A549 (cell line): ENCODE measurements at regions not wholly inside any gene's neighbourhood (a gene's known extent, or its start where the extent isn't known, plus 50 kb on each side); places are given as distances from the start of the nearest gene placed in this dataset.
A peak's percentile ranks its signal among the peaks of the same experiment; 100 is the strongest.

ENCODE experiments used
- ATAC-seq, 2 experiments: fragments of 200-7000 bp in 1 of 2; fragments of >200 bp in 1 of 2; cut with Nextera tagmentation in 1 of 2; cut with Tn5 transposase in 1 of 2; 3 replicates each; pipeline versions ENCODE4 v1.8.0 to v1.9.1; 2018 to 2020; ENCODE audit warnings: mild to moderate bottlenecking in 1 of 2, moderate library complexity in 1 of 2
- CTCF ChIA-PET: fragments of 300-600 bp; sonication (Branson Sonifier 250); formaldehyde crosslinking; extraction: SDS; loops from one replicate; lab custom pipeline; 2021; ENCODE audit warnings: antibody characterized with exemption, inconsistent platforms; lab: Yijun Ruan, JAX
- POLR2A ChIA-PET: fragments of 350-600 bp; formaldehyde crosslinking; extraction: SDS; loops from one replicate; lab custom pipeline; 2021; ENCODE audit warnings: antibody characterized with exemption, inconsistent platforms; lab: Yijun Ruan, JAX
- DNase-seq, 2 experiments: peaks; one replicate each; pipeline versions ENCODE4 v3.0.0 to v3.0.0-alpha.2; 2011 to 2016; ENCODE audit warnings: low read depth in 1 of 2, low spot score in 1 of 2
- FAIRE-seq: peaks from 2 replicates; lab custom pipeline; 2011; peaks lifted over from hg19 to GRCh38; lab: Jason Lieb, UNC
- H3K27ac ChIP-seq, 2 experiments: fragments of >200 bp; sonication (Bioruptor Twin); formaldehyde crosslinking; 3 replicates each; pipeline ENCODE4 v1.5.1; 2016 to 2017
- H3K4me1 ChIP-seq: fragments of >200 bp; sonication (Bioruptor Twin); formaldehyde crosslinking; 3 replicates; pipeline ENCODE4 v1.6.1; 2016
- H3K4me2 ChIP-seq: fragments of >200 bp; sonication (Bioruptor Twin); formaldehyde crosslinking; 3 replicates; pipeline ENCODE4 v1.6.1; 2016
- H3K4me3 ChIP-seq: fragments of >200 bp; sonication (Bioruptor Twin); formaldehyde crosslinking; 3 replicates; pipeline ENCODE4 v1.5.1; 2016
- H3K9me3 ChIP-seq: fragments of >200 bp; sonication (Bioruptor Twin); formaldehyde crosslinking; 3 replicates; pipeline ENCODE4 v1.6.1; 2016
- CBX2 ChIP-seq: fragments of 200-600 bp; sonication (generic); IDR thresholded peaks from 2 replicates; pipeline ENCODE4 v1.6.1; 2016; ENCODE audit warnings: low read depth, mild to moderate bottlenecking, borderline replicate concordance
- CHD4 ChIP-seq: fragments of 200-600 bp; sonication (generic); IDR thresholded peaks from 2 replicates; pipeline ENCODE4 v1.6.1; 2016; ENCODE audit warnings: antibody characterized with exemption, mild to moderate bottlenecking, borderline replicate concordance
- CTCF ChIP-seq: fragments of >200 bp; sonication (Bioruptor Twin); formaldehyde crosslinking; IDR thresholded peaks from 3 replicates; pipeline ENCODE4 v1.5.1; 2016
- FOSB ChIP-seq: fragments of 250-450 bp; sonication (Bioruptor Pico); IDR thresholded peaks from 2 replicates; pipeline ENCODE4 v1.5.0; 2020; ENCODE audit warnings: mild to moderate bottlenecking, moderate library complexity
- FOSL2 ChIP-seq, 2 experiments: fragments of 450-650 bp in 1 of 2; fragments of >200 bp in 1 of 2; sonication (Bioruptor Twin) in 1 of 2; formaldehyde crosslinking; IDR thresholded peaks; 2 replicates each; pipeline versions ENCODE4 v1.5.0 to v1.6.1; 2016 to 2020; ENCODE audit warnings: mild to moderate bottlenecking in 1 of 2, moderate library complexity in 1 of 2
- HES2 ChIP-seq: fragments of >200 bp; sonication (Bioruptor Twin); formaldehyde crosslinking; IDR thresholded peaks from 2 replicates; pipeline ENCODE4 v1.6.1; 2016
- KDM1A ChIP-seq: fragments of 200-600 bp; sonication (generic); IDR thresholded peaks from 2 replicates; pipeline ENCODE4 v1.6.1; 2016; ENCODE audit warnings: low read depth, mild to moderate bottlenecking
- RAD21 ChIP-seq, 2 experiments: fragments of >200 bp in 1 of 2; sonication (Bioruptor Twin) in 1 of 2; formaldehyde crosslinking in 1 of 2; IDR thresholded peaks in 1 of 2; conservative IDR thresholded peaks in 1 of 2; 2 replicates in 1 of 2; 3 replicates in 1 of 2; pipeline ENCODE4 v1.6.1; 2012 to 2018; ENCODE audit warnings: inconsistent platforms in 1 of 2
- RARB ChIP-seq: fragments of 250-450 bp; sonication (Bioruptor Pico); IDR thresholded peaks from 2 replicates; pipeline ENCODE4 v1.8.0; 2021; ENCODE audit warnings: mild to moderate bottlenecking, moderate library complexity
- RNF2 ChIP-seq: fragments of 200-600 bp; sonication (generic); IDR thresholded peaks from 2 replicates; pipeline ENCODE4 v1.6.1; 2016; ENCODE audit warnings: low read depth, mild to moderate bottlenecking, antibody characterized with exemption, moderate library complexity, borderline replicate concordance
- SMC3 ChIP-seq: fragments of >200 bp; sonication (Bioruptor Twin); formaldehyde crosslinking; IDR thresholded peaks from 3 replicates; pipeline ENCODE4 v1.6.1; 2018; ENCODE audit warnings: inconsistent platforms
- SREBF2 ChIP-seq: fragments of 450-650 bp; IDR thresholded peaks from 2 replicates; pipeline ENCODE4 v1.6.1; 2014; ENCODE audit warnings: mild to moderate bottlenecking, moderate library complexity
- USF2 ChIP-seq: fragments of 450-650 bp; IDR thresholded peaks from 2 replicates; pipeline ENCODE4 v1.6.1; 2014; ENCODE audit warnings: antibody characterized with exemption
- WGBS: methylation state at CpG from one replicate; pipeline ENCODE4 v1.1.6; 2017; ENCODE audit errors: missing lambda C conversion rate; 5-methylcytosine and 5-hydroxymethylcytosine counted together

GRCh38 chr7:106543221-106543757, 117.7 kb downstream of the CCDC71L start:
- Histone ChIP-seq H3K4me1 (peaks cover 6% of the 10 kb centered on the region; the same call in 1 of the 3 replicates), H3K9me3 (no peaks in the 10 kb centered on the region), H3K4me3 (no peak overlapping the region), H3K27ac (peak overlapping the region in 1 of 2 experiments; percentile 20; a peak in 2 of 6 replicates), H3K4me2 (no peak overlapping the region)
- 25% methylated on average over 3 of the region's 3 CpGs for WGBS
- CTCF ChIA-PET: interaction anchor here (0.5 to 5.3 kb wide), 30 partner anchors 8 to 1993 kb away, joined by 3 to 35 read pairs (median 3); partner anchors contain the start of gene CCDC71L
- TF ChIP-seq RARB (CRISPR knock-in tag): no peak
- no peak for TF ChIP-seq FOSB (CRISPR knock-in tag)
- no peak for FAIRE-seq
- no peak for DNase-seq
- POLR2A ChIA-PET: interaction anchor here (0.6 to 0.8 kb wide), 3 partner anchors 116 to 165 kb away, joined by 3 to 4 read pairs (median 4); partner anchors contain the start of gene CCDC71L
- peak in 1 of 2 experiments; percentile 20; a peak in 1 of 6 replicates for ATAC-seq

- ATAC-seq (peak; percentile 89 to 97), FAIRE-seq (no peak), DNase-seq (peak; percentile 25 to 75)
- H3K4me1 ChIP-seq: peaks cover 6% of the 10 kb centered on the region; the same call in 1 of the 3 replicates
- 0% methylated on average over 2 of the region's 2 CpGs for WGBS
- H3K27ac ChIP-seq: peak overlapping the region in 1 of 2 experiments; percentile 20; a peak in 2 of 6 replicates
- ChIA-PET CTCF (interaction anchor here (0.5 to 5.3 kb wide), 34 partner anchors 9 to 1994 kb away, joined by 3 to 35 read pairs (median 3); partner anchors contain the start of gene CCDC71L), POLR2A (interaction anchor here (0.6 to 0.8 kb wide), 3 partner anchors 117 to 165 kb away, joined by 3 to 4 read pairs (median 4); partner anchors contain the start of gene CCDC71L)
- peak; percentile 66 for TF ChIP-seq CTCF
- TF ChIP-seq HES2: no peak
- peak; percentile 63 for TF ChIP-seq SMC3
- peak; percentile 68 to 70 for TF ChIP-seq RAD21 (conservative IDR thresholded peaks at IDR 0.05 in 1 of 2, IDR thresholded peaks at IDR 0.05 in 1 of 2)
- H3K4me3 ChIP-seq: no peak overlapping the region
- H3K9me3 ChIP-seq: no peaks in the 10 kb centered on the region
- peak overlapping the region; percentile 6; the same call in 2 of the 3 replicates for H3K4me2 ChIP-seq
Observed at GRCh38 chr7:106542550-106543220, 118.3 kb downstream of the CCDC71L start.

GRCh38 chr7:106538638-106539037, 122.3 kb downstream of the CCDC71L start:
- Histone ChIP-seq H3K9me3 (no peaks in the 10 kb centered on the region), H3K27ac (no peak overlapping the region), H3K4me2 (no peak overlapping the region), H3K4me3 (no peak overlapping the region), H3K4me1 (peaks cover 6% of the 10 kb centered on the region; the same call in 1 of the 3 replicates)
- DNase-seq: no peak
- ChIA-PET POLR2A (no interaction called here), CTCF (interaction anchor here (0.6 to 5.3 kb wide), 4 partner anchors 76 to 556 kb away, joined by 3 to 35 read pairs (median 4); partner anchors contain the start of gene CCDC71L)
- no peak for ATAC-seq
- TF ChIP-seq KDM1A: no peak
- no peak for TF ChIP-seq CBX2
- TF ChIP-seq FOSL2 (IDR thresholded peaks at IDR 0.05): no peak
- TF ChIP-seq FOSL2 (CRISPR knock-in tag; IDR thresholded peaks at IDR 0.05): no peak
- no peak for TF ChIP-seq RNF2
- no peak for TF ChIP-seq USF2
- no peak for TF ChIP-seq SREBF2
- no peak for TF ChIP-seq CHD4
- no peak for TF ChIP-seq RAD21 (conservative IDR thresholded peaks at IDR 0.05 in 1 of 2, IDR thresholded peaks at IDR 0.05 in 1 of 2)
- FAIRE-seq: no peak
- 74% methylated on average over 5 of the region's 5 CpGs for WGBS
